Mammary epithelial cell (primary cell): ENCODE measurements at regions not wholly inside any gene's neighbourhood (a gene's known extent, or its start where the extent isn't known, plus 50 kb on each side); places are given as distances from the start of the nearest gene placed in this dataset.

Experiments used
- EZH2 ChIP-seq: IDR thresholded peaks from 2 replicates; pipeline ENCODE4 v1.6.1; 2012; ENCODE audit warnings: low read length, inconsistent platforms, borderline replicate concordance
- TF ChIP-seq, protein P1 (sequence below), 2 donors: IDR thresholded peaks in 1 of 2; conservative IDR thresholded peaks in 1 of 2; 2 replicates each; pipeline ENCODE4 v1.5.1; 2011 to 2012; ENCODE audit warnings: inconsistent platforms in 2 of 2, low read length in 2 of 2, mild to moderate bottlenecking in 2 of 2, control low read depth in 1 of 2, low read depth in 1 of 2; ENCODE audit not compliant: insufficient read depth in 1 of 2; ENCODE audit errors: extremely low read depth in 1 of 2

- TF ChIP-seq EZH2, result no peak
- TF ChIP-seq, protein P1, sequence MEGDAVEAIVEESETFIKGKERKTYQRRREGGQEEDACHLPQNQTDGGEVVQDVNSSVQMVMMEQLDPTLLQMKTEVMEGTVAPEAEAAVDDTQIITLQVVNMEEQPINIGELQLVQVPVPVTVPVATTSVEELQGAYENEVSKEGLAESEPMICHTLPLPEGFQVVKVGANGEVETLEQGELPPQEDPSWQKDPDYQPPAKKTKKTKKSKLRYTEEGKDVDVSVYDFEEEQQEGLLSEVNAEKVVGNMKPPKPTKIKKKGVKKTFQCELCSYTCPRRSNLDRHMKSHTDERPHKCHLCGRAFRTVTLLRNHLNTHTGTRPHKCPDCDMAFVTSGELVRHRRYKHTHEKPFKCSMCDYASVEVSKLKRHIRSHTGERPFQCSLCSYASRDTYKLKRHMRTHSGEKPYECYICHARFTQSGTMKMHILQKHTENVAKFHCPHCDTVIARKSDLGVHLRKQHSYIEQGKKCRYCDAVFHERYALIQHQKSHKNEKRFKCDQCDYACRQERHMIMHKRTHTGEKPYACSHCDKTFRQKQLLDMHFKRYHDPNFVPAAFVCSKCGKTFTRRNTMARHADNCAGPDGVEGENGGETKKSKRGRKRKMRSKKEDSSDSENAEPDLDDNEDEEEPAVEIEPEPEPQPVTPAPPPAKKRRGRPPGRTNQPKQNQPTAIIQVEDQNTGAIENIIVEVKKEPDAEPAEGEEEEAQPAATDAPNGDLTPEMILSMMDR (conservative IDR thresholded peaks at IDR 0.05 in 1 of 2, IDR thresholded peaks at IDR 0.05 in 1 of 2; ENCODE audit: extremely low read depth in 1 of 2, insufficient read depth in 1 of 2, low read depth in 1 of 2, low read length in 2 of 2), result no peak
These were observed 59.7 kb upstream of the PRDM8 start for GRCh38 chr4:80137631-80138030.
